HEK293T (cell line): ENCODE measurements at regions not wholly inside any gene's neighbourhood (a gene's known extent, or its start where the extent isn't known, plus 50 kb on each side); places are given as distances from the start of the nearest gene placed in this dataset.

Experiments used
- CTCF ChIA-PET: fragments of 350-600 bp; formaldehyde crosslinking; extraction: SDS; loops from one replicate; lab custom pipeline; 2021; ENCODE audit warnings: antibody characterized with exemption, inconsistent platforms; lab: Yijun Ruan, JAX
- POLR2A ChIA-PET: fragments of 350-600 bp; formaldehyde crosslinking; extraction: SDS; loops from one replicate; lab custom pipeline; 2020; ENCODE audit warnings: antibody characterized with exemption, inconsistent platforms; lab: Yijun Ruan, JAX
- DNase-seq: peaks from one replicate; pipeline ENCODE4 v3.0.0; 2012; ENCODE audit warnings: mixed read lengths; ENCODE audit errors: extremely low spot score
- ARNT ChIP-seq: fragments of 450-650 bp; IDR thresholded peaks from 2 replicates; pipeline ENCODE4 v1.6.1; 2017; ENCODE audit warnings: mild to moderate bottlenecking
- BHLHE40 ChIP-seq: fragments of 450-650 bp; IDR thresholded peaks from 2 replicates; pipeline ENCODE4 v1.6.1; 2016; ENCODE audit warnings: mild to moderate bottlenecking, moderate library complexity, borderline replicate concordance
- CTBP1 ChIP-seq: fragments of 450-650 bp; IDR thresholded peaks from 2 replicates; pipeline ENCODE4 v1.6.1; 2016; ENCODE audit warnings: borderline replicate concordance
- ELF4 ChIP-seq: fragments of 450-650 bp; IDR thresholded peaks from 2 replicates; pipeline ENCODE4 v1.6.1; 2017; ENCODE audit warnings: antibody characterized with exemption
- FOXA1 ChIP-seq: fragments of 450-650 bp; IDR thresholded peaks from 2 replicates; pipeline ENCODE4 v1.6.1; 2016; ENCODE audit warnings: mild to moderate bottlenecking
- FOXK2 ChIP-seq: fragments of 450-650 bp; IDR thresholded peaks from 2 replicates; pipeline ENCODE4 v1.6.1; 2016; ENCODE audit warnings: mild to moderate bottlenecking
- FOXM1 ChIP-seq: fragments of 450-650 bp; IDR thresholded peaks from 2 replicates; pipeline ENCODE4 v1.6.1; 2017; ENCODE audit warnings: mild to moderate bottlenecking, borderline replicate concordance
- HDGF ChIP-seq: fragments of 450-650 bp; IDR thresholded peaks from 2 replicates; pipeline ENCODE4 v1.6.1; 2017; ENCODE audit warnings: antibody characterized with exemption, borderline replicate concordance
- L3MBTL2 ChIP-seq: fragments of 450-650 bp; conservative IDR thresholded peaks from 2 replicates; pipeline ENCODE4 v1.6.1; 2016; ENCODE audit warnings: mild to moderate bottlenecking
- LEF1 ChIP-seq: fragments of 450-650 bp; IDR thresholded peaks from 2 replicates; pipeline ENCODE4 v1.6.1; 2017; ENCODE audit warnings: mild to moderate bottlenecking, borderline replicate concordance
- NFRKB ChIP-seq: fragments of 450-650 bp; IDR thresholded peaks from 2 replicates; pipeline ENCODE4 v1.6.1; 2016; ENCODE audit warnings: mild to moderate bottlenecking, moderate library complexity
- SP1 ChIP-seq: fragments of 450-650 bp; IDR thresholded peaks from 2 replicates; pipeline ENCODE4 v1.6.1; 2017
- SUZ12 ChIP-seq: fragments of 450-650 bp; IDR thresholded peaks from 2 replicates; pipeline ENCODE4 v1.6.1; 2016; ENCODE audit warnings: mild to moderate bottlenecking
- TARDBP ChIP-seq: fragments of 450-650 bp; IDR thresholded peaks from 2 replicates; pipeline ENCODE4 v1.6.1; 2016
- ZNF384 ChIP-seq: fragments of 450-650 bp; IDR thresholded peaks from 2 replicates; pipeline ENCODE4 v1.6.1; 2016
- TF ChIP-seq, protein P1 (sequence below): fragments of 450-650 bp; IDR thresholded peaks from 2 replicates; pipeline ENCODE4 v1.6.1; 2016

DNA sequence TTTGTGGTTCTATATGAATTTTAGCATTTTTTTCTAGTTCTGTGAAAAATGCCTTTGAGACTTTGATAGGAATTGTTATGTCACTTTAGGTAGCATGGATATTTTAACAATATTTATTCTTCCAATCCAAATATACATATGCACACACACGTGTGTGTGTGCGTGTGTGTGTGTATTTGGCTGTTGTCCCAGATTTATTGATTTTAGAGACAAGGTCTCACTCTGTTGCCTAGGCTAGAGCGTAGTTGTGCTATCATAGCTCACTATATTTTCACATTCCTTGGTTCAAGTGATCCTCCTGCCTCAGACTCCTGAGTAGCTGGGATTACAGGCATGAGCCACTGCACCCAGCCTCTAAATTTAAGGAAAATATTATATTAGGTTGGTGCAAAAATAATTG, 162.5 kb upstream of the TRIM24 start:
- DNase-seq = no peak
- TF ChIP-seq FOXM1 = no peak
- no peak for TF ChIP-seq TARDBP
- no peak for TF ChIP-seq LEF1
- no peak for TF ChIP-seq CTBP1
- no peak for TF ChIP-seq SUZ12
- TF ChIP-seq ELF4 = no peak
- no peak for TF ChIP-seq BHLHE40
- TF ChIP-seq NFRKB = no peak
- no peak for TF ChIP-seq FOXK2
- TF ChIP-seq HDGF = no peak
- TF ChIP-seq, protein P1, sequence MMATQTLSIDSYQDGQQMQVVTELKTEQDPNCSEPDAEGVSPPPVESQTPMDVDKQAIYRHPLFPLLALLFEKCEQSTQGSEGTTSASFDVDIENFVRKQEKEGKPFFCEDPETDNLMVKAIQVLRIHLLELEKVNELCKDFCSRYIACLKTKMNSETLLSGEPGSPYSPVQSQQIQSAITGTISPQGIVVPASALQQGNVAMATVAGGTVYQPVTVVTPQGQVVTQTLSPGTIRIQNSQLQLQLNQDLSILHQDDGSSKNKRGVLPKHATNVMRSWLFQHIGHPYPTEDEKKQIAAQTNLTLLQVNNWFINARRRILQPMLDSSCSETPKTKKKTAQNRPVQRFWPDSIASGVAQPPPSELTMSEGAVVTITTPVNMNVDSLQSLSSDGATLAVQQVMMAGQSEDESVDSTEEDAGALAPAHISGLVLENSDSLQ = no peak
- no peak for TF ChIP-seq ARNT
- no peak for TF ChIP-seq SP1
- TF ChIP-seq ZNF384 = no peak
- no peak for TF ChIP-seq L3MBTL2
- no peak for TF ChIP-seq FOXA1
- CTCF ChIA-PET = interaction anchor here (0.6 kb wide), 1 partner anchor 364 kb away, joined by 3 read pairs; no protein-coding TSS in a partner anchor
- POLR2A ChIA-PET = no interaction called here

- TF ChIP-seq ZNF384 (no peak), HDGF (no peak), FOXM1 (no peak), SP1 (no peak), CTBP1 (no peak), BHLHE40 (no peak), NFRKB (no peak), LEF1 (no peak), L3MBTL2 (no peak), TARDBP (no peak), FOXA1 (no peak), ELF4 (no peak), FOXK2 (no peak), SUZ12 (no peak), ARNT (no peak)
- TF ChIP-seq, protein P1 = no peak
- ChIA-PET CTCF (interaction anchor here (0.7 kb wide), 1 partner anchor 449 kb away, joined by 5 read pairs; no protein-coding TSS in a partner anchor), POLR2A (no interaction called here)
- DNase-seq = no peak
These were observed 161.0 kb upstream of the TRIM24 start for GRCh38 chr7:138299066-138299465.

GRCh38 chr7:138303230-138304070, 156.6 kb upstream of the TRIM24 start:
- no peak for DNase-seq
- CTCF ChIA-PET = no interaction called here
- no peak for TF ChIP-seq ARNT
- TF ChIP-seq ZNF384 = no peak
- TF ChIP-seq HDGF = no peak
- TF ChIP-seq ELF4 = no peak
- TF ChIP-seq NFRKB = no peak
- POLR2A ChIA-PET = no interaction called here

- no peak for DNase-seq
- ChIA-PET POLR2A (no interaction called here), CTCF (no interaction called here)
- no peak for TF ChIP-seq FOXK2
- no peak for TF ChIP-seq ZNF384
These were observed 156.1 kb upstream of the TRIM24 start for GRCh38 chr7:138304071-138304320.

- CTCF ChIA-PET = interaction anchor here (1.0 kb wide), 1 partner anchor 431 kb away, joined by 3 read pairs; no protein-coding TSS in a partner anchor
- DNase-seq = no peak
- no peak for TF ChIP-seq BHLHE40
- TF ChIP-seq, protein P1 = no peak
- TF ChIP-seq ARNT = no peak
- TF ChIP-seq L3MBTL2 = no peak
- no peak for TF ChIP-seq SUZ12
- no peak for TF ChIP-seq ELF4
- TF ChIP-seq TARDBP = no peak
- TF ChIP-seq LEF1 = no peak
- POLR2A ChIA-PET = no interaction called here
These were observed 152.4 kb upstream of the TRIM24 start for GRCh38 chr7:138307633-138308032.

DNA sequence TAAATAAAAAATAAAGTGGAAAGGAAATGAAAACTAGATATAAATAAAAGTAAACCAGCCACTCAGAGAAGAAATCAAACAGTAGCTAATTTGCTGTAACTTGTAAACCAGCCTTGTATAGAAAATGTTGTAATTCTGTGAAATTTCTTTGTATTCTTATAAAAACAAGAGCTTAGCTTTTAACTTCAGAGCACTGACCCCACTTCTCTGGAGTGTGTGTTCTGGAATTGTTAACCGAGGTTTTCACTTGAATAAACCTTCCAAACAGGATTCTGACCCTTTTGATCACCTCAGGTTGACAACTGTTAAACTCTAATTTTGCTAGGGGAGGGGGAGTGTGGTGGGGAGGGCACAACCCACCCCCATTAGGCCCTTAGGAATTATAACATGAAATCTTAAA, 151.9 kb upstream of the TRIM24 start:
- ChIA-PET POLR2A (no interaction called here), CTCF (no interaction called here)
- no peak for DNase-seq
- TF ChIP-seq LEF1 (no peak), FOXA1 (no peak), SP1 (no peak), SUZ12 (no peak), CTBP1 (no peak), L3MBTL2 (no peak), ARNT (no peak), FOXK2 (no peak), NFRKB (no peak), TARDBP (no peak), ELF4 (no peak), ZNF384 (no peak), BHLHE40 (no peak)
